Mammary epithelial cell (primary cell): ENCODE measurements at regions not wholly inside any gene's neighbourhood (a gene's known extent, or its start where the extent isn't known, plus 50 kb on each side); places are given as distances from the start of the nearest gene placed in this dataset.

Source experiments
- CTCF ChIP-seq, 2 donors: IDR thresholded peaks in 1 of 2; conservative IDR thresholded peaks in 1 of 2; 2 replicates each; pipeline ENCODE4 v1.5.1; 2011 to 2012; ENCODE audit warnings: inconsistent platforms in 2 of 2, low read length in 2 of 2, mild to moderate bottlenecking in 2 of 2, control low read depth in 1 of 2, low read depth in 1 of 2; ENCODE audit not compliant: insufficient read depth in 1 of 2; ENCODE audit errors: extremely low read depth in 1 of 2
- EZH2 ChIP-seq: IDR thresholded peaks from 2 replicates; pipeline ENCODE4 v1.6.1; 2012; ENCODE audit warnings: low read length, inconsistent platforms, borderline replicate concordance

- TF ChIP-seq CTCF (conservative IDR thresholded peaks at IDR 0.05 in 1 of 2, IDR thresholded peaks at IDR 0.05 in 1 of 2; ENCODE audit: extremely low read depth in 1 of 2, insufficient read depth in 1 of 2, low read depth in 1 of 2, low read length in 2 of 2) (no peak), EZH2 (no peak)
Observed at GRCh38 chr6:137637121-137637520, 142.9 kb upstream of the OLIG3 start.
